WTC11 (cell line): ENCODE measurements at regions not wholly inside any gene's neighbourhood (a gene's known extent, or its start where the extent isn't known, plus 50 kb on each side); places are given as distances from the start of the nearest gene placed in this dataset.

Experiments used
- ATF2 ChIP-seq: sonication (generic); formaldehyde crosslinking; IDR thresholded peaks from 2 replicates; pipeline ENCODE4 v1.8.1; 2022; ENCODE audit warnings: low read depth, missing genetic modification reagents, borderline replicate concordance
- CTCF ChIP-seq: fragments of 200-600 bp; IDR thresholded peaks from 2 replicates; pipeline ENCODE4 v1.8.0; 2022; ENCODE audit warnings: antibody characterized with exemption
- E2F1 ChIP-seq: sonication (generic); formaldehyde crosslinking; IDR thresholded peaks from 2 replicates; pipeline ENCODE4 v1.8.0; 2022; ENCODE audit warnings: mild to moderate bottlenecking, missing genetic modification reagents
- E2F5 ChIP-seq: sonication (generic); formaldehyde crosslinking; IDR thresholded peaks from 2 replicates; pipeline ENCODE4 v1.8.1; 2022; ENCODE audit warnings: mild to moderate bottlenecking, moderate library complexity, missing genetic modification reagents
- ETV6 ChIP-seq: sonication (generic); formaldehyde crosslinking; IDR thresholded peaks from 2 replicates; pipeline ENCODE4 v1.8.1; 2022; ENCODE audit warnings: mild to moderate bottlenecking, missing genetic modification reagents
- IRF2 ChIP-seq: sonication (generic); formaldehyde crosslinking; IDR thresholded peaks from 2 replicates; pipeline ENCODE4 v1.8.0; 2022; ENCODE audit warnings: low read depth, missing genetic modification reagents, borderline replicate concordance
- MAX ChIP-seq: sonication (generic); formaldehyde crosslinking; IDR thresholded peaks from 2 replicates; pipeline ENCODE4 v1.8.0; 2022; ENCODE audit warnings: mild to moderate bottlenecking, missing genetic modification reagents
- NFATC4 ChIP-seq: fragments of 250-450 bp; sonication (Bioruptor Pico); IDR thresholded peaks from 2 replicates; pipeline ENCODE4 v1.9.0; 2021; ENCODE audit warnings: mild to moderate bottlenecking
- NR3C1 ChIP-seq: sonication (generic); formaldehyde crosslinking; conservative IDR thresholded peaks from 2 replicates; pipeline ENCODE4 v1.8.1; 2023; ENCODE audit warnings: low read depth, mild to moderate bottlenecking, missing genetic modification reagents
- USF2 ChIP-seq: sonication (generic); formaldehyde crosslinking; IDR thresholded peaks from 2 replicates; pipeline ENCODE4 v1.8.1; 2023; ENCODE audit warnings: mild to moderate bottlenecking, missing genetic modification reagents, moderate library complexity
- ZBTB21 ChIP-seq: sonication (generic); formaldehyde crosslinking; IDR thresholded peaks from 2 replicates; pipeline ENCODE4 v1.8.1; 2023; ENCODE audit warnings: mild to moderate bottlenecking, missing genetic modification reagents, borderline replicate concordance

- no peak for TF ChIP-seq CTCF
- no peak for TF ChIP-seq NFATC4 (CRISPR knock-in tag)
- no peak for TF ChIP-seq NR3C1
- no peak for TF ChIP-seq E2F1 (CRISPR knock-in tag)
- no peak for TF ChIP-seq IRF2 (CRISPR knock-in tag)
- TF ChIP-seq MAX (CRISPR knock-in tag) = no peak
- no peak for TF ChIP-seq ATF2 (CRISPR knock-in tag)
- TF ChIP-seq E2F5 (CRISPR knock-in tag) = no peak
- no peak for TF ChIP-seq ETV6 (CRISPR knock-in tag)
- TF ChIP-seq USF2 = no peak
- no peak for TF ChIP-seq ZBTB21 (CRISPR knock-in tag)
Measured at GRCh38 chr2:37866171-37866934, 58.7 kb upstream of the RMDN2 start.
